ENCODE measurements at regions not wholly inside any gene's neighbourhood (a gene's known extent, or its start where the extent isn't known, plus 50 kb on each side); places are given as distances from the start of the nearest gene placed in this dataset.
"Not testable (repeated sequence)": the region's sequence is repeated elsewhere in the genome, so short reads cannot be mapped to it uniquely, and the experiment has no call there.

DNA sequence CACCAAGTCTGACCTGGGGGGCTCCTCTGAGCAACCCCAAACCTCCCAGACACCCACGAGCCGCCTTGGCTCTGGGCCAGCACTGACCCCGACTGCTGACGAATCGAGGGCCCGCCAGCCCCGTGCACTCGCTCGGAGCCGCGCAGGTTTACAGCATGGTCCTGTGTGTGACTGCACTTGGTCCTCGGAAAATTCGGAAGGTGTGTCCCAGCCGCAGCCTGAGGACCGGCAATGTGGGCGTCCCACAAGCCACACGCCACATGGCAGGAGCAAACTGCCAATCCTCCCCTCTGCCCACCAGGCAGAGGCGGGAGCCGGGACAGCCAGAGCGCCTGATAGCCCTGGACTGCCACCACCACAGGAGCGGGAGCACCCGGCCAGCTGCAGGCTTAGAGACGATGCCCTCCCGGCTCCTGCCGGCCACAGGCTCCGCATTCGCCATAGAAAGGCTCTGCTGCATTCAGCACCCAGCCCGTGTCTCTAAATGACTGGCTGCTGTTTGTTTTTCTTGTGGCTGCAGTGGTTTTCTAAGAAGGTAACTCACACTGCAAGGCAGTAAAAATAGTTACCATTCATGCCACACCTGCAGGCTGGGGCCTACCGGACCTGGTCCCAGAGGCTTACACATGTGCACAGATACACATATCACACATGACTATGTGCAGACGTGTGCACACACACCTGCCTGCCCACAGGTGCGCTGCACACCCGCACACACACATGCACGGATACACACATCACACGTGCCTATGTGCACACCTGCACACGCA is 5415.3 kb upstream of the TPTE start:
- not testable (repeated sequence) for DNase-seq

DNA sequence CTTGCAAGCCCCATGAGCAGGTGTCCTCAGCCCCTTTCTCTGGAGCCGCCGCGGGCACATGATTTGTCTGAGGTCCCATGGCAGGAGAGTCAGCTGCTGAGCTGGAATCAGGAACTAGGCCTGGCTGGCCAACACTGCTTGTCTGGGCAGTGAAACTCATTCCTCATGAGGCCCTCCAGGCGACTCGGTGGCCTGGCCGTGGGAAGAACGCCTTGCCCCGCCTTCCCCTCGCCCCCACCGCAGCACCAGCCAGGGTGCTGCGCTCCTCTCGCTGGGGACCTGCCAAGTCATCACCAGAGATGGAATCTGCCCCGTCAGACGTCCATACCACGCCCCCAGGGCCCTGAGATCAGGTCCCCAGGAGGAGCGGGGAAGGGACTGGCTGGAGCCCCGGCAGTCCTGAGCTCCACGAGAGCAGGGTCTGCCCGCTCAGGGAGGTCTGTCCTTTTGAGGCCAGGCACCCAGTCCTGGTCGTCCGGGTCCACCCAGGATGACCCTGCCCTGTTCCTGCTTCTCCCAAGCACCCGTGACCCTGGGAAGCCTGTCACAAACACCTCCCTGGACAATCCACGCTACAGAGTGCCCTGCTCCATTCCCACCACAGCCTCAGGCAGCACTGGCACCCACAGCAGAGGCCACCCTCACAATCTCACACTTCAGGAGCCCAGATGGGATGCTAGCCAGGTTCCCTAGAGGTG is 5414.5 kb upstream of the TPTE start:
- DNase-seq = peak; percentile 19

DNA sequence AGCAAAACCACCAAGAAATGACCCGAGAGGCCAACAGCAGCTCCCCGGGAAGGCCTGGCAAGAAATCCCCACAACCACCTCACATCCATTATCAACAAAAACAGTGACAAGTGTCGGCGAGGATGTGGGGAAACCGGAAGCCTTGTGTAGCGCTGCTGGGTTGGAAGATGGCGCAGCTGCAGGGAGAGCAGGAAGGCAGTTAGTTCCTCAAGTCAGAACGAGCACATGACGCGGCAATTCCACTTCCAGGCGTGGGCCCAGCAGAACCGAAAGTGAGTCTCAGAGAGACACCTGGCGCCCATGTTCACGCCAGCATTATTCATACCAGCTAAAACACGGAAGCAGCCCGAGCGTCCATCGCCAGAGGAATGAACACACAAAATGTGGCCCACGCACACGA is 5413.7 kb upstream of the TPTE start:
- not testable (repeated sequence) for DNase-seq

DNA sequence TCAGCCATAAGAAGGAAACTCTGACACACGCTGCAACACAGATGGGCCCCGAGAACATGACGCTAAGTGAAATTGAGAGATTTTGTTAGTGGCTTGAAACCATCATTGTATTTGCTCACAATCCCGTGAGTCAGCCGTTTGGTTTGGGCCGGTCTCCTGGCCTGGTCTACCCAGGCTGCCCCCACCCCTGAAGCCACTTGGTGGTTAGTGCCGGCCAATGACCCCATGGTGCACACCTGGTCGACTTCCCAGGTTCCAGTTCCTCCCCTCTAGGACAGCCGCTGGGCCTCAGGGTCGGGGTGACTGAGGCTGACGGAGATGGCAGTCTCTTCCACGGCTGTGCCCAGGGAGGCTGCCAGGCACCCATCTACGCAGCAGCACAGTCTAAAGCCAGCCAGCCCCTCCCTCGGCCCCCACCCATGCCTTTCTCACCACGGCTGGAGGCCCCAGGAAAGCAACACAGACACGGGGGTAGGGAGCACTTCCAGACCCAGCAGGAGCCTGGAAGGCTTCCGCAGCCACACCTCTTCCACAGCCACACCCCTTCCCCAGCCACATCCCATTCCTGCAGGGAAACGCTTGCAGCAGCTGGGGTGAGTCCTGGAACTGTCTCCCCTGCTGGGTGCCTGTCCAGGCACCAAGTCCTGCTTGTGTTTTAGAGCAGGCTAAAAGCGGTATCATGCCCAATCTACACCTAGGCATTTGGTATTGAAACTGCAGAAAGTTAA is 5413.2 kb upstream of the TPTE start:
- not testable (repeated sequence) for DNase-seq

DNA sequence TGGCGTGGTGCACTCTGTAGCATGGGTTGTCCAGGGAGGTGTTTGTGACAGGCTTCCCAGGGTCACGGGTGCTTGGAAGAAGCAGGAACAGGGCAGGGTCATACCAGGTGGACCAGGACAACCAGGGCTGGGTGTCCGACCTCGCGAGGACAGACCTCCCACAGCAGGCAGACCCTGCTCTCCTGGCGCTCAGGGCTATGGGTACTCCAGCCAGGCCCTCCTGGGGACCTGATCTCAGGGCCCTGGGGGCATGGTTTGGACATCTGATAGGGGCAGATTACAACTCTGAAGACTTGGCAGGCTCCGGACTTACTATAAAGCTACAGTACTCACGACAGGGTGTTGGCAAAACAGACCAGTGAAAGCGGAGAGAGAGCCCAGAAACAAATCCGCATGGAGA is 5410.2 kb upstream of the TPTE start:
- DNase-seq = not testable (repeated sequence)

DNA sequence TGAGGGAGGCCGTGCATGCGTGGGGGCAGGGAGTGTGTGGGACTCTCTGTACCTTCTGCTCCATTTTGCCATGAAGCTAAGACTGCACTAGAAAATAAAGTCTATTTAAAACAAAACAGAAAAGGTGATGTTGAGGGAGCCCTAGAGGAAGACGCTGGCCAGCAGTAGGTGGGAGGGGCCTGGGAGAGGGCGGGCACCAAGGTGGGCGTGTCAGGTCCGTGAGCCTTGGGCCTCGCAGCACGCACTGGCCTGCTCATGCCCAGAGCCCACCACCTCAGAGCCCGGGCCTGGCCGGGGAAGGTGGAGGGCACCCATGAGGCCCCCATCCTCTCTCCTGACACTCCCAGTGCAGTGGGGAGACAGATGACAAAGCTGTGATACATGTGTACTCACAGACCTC is 5408.3 kb upstream of the TPTE start:
- DNase-seq = not testable (repeated sequence)

DNA sequence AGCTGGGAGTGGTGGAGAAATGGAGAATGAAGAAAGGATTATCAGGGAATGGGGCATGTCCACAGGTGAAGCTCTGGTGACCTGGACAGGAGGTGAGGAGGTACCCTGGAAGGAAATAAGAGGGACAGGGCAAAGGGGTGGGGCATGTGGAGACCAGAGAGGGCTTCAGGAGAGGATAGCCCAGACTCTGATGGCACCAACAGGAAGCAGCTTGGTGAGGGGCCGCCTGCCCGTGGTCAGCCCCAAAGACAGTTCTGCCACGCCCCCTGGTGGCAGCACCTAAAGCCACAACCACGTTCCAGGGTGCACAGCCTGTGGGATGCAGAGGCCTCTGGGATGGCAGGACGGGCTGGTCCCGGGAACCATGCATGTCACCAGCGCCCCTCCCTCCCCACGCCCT is 5406.9 kb upstream of the TPTE start:
- not testable (repeated sequence) for DNase-seq

DNA sequence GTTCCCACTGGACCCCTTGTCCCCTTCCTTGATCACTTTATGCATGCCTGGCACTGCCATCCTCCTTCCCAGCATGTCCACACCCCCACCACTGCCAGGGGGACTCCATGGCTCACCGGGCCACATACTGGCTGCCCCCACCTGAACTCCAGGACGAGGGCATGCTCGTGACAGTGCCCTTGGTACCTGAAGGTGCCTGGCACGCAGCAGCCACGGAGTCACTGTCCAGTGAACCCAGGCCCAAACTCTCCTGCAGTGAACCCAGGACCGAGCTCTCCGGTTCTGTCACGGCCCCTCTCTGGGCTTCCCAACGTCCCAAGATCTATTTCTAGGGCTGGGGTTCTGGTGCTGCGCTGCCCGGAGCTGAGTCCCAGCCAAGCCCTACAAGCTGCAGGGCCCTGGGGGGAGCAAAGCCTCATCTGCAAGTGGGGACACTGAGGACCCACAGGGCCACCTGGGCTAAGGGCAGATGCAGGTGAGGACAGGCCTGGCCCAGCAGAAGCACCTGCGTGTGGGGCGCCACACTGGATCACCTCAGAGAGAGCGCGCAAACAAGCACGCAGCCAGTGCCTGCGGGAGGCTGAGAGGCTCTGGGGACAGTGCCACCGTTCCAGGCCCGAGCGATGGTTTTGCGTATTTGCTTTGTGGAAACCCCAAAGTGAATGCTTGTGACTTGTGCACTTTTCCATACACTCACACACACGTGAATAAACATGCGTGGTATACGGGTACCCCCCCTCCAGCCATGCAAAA is 5406.3 kb upstream of the TPTE start:
- not testable (repeated sequence) for DNase-seq

DNA sequence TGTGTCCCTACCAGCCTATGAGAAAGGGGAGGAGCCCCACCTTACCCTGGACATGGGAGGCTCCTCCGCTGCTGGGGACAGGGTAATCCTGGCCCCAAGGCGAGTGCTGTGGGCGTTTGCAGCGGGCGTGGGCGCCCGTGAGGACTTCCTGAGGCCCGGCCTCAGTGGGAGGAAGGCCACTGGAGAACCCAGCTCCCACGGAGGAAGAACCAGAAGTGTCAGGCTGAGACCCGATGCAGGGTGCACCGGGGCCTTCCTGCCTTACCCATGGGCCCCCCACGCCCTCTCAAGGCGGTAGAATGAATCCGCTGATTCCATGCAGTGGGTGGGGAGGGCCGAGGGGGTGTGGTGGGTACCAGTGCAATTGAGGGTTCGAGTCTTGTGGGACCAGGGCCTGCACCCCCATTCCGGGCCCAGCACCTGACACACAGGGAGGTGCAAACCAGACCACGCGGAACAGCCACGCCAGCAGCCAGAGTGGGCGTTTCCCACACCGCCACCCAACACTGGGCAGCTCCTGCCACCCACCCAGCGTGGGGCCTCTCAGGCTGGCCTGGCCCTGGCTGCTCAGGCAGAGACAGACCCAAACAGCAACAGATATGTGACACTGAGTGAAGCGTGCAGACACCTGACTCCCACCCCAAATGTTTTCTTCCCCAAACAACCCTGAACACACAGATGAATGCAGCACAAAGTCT is 5405.6 kb upstream of the TPTE start:
- not testable (repeated sequence) for DNase-seq

DNA sequence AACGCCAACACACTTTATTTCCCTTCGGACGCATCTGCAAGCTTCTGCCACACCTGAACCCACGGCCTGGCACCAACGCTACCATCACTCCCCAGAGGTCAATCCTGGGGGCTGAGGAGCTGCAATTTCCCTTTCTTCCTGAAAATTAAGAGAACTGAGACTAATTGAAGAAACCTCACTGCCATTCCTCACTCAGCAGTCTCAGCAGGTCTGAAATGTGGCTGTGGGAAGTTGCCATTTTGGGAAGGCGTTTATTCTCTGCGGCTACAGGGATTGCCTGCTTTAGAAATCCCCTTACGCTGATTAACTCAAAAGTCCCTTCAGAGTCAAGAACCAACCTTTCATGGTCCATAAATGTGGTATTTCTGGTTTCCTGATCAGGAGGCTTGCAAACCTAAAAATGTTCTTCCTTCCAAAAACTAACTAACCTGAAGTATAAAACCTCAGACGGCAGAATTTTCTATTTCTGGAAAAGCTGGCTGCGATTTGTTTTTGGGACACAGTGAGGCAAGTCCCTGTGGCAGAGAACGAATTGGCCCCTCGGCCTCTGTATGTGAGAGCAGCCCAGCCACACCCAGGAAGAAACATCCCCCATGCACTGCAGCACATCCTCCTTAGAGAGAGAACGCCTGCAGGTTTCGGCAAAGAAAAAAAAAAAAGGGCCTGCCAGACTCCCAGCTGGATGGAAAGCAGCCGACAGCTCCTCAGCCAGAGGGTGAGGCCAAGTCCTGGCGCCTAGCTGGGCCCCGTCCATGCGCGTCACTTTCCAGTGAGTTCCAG is 5404.8 kb upstream of the TPTE start:
- not testable (repeated sequence) for DNase-seq

DNA sequence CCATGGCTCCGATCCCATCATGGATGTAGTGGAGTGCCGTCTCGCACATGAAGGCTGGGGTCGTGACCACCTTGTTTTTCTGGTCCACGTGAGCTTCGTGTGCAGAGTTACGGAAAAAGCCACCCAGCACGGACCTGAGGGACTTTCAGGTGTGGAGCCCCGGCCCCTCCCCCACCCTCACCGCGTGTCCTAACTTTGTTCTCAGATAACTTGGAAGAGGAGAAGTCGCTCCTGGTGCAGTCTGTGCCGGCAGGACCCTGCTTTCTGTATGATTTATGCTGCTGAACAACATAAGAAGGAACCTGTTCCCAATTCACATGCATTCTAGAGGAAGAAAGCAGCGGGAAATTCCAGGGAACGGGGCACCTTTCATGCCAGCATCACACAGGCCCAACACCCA is 5404.2 kb upstream of the TPTE start:
- not testable (repeated sequence) for DNase-seq

DNA sequence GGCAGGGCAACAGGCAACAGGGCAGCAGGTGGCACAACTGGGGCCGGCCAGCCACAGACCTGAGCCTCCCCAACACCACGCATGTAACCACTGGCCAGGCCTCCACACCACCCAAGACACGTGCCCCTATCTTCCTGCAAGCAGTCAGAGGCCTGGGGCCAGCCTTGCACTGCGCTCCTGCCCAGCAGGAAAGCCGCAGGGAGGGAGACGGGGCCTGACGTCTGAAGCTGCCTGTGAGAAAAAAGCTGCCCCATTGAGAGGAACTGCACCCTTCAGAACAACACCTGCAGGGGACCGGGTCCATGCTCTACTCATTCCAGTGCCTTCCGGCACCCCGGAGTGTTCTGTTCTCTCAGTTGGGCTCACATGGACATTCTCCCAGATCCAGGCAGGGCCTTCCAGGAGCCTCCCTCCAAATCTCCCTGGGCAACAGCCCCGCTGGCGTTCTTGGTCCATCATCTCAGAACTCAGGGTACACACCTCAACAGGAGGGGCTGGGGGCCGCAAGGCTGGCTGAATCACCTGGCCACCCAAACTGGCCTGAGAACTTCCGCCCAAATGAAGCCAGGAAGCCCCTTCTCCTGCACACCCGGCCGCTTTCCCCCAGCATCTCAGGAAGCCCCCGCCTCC is 5403.6 kb upstream of the TPTE start:
- not testable (repeated sequence) for DNase-seq

DNA sequence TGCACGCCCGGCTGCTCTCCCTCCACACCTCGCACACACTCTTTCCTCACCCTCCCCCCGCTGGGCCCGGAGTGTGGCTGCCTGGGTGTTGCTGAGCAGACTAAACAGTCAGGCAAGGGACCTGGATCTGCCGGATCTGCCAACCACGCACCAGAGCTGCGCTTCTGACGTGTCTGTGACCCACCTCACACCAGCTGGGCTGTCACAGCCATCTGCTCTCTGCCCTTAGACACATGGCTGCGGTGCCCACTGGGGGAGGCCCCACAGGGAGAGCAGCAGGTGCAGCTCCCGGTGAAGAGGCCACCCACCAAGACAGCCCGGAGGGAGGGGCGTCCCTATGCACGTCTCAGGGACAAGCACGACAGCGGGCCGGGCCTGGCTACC is 5403.1 kb upstream of the TPTE start:
- not testable (repeated sequence) for DNase-seq

DNA sequence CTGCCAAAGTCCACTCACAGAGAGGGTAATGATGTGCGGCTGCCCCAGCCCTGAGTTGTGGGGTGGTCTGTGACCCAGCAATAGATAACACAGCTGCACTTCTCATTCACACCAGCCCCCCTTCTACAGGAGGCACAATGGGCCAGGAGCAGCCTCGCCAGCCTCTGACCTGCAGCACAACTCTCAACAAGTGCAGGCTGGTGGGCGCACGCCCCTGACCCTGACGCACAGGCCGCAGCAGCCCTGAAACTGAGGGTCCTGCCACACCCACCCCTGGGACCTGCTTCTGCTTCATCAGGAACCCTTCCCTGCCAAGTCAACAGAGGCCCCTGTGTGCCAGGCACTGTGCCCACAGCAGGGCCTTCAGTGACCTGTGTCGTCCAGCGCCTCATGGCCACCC is 5402.2 kb upstream of the TPTE start:
- DNase-seq = not testable (repeated sequence)

DNA sequence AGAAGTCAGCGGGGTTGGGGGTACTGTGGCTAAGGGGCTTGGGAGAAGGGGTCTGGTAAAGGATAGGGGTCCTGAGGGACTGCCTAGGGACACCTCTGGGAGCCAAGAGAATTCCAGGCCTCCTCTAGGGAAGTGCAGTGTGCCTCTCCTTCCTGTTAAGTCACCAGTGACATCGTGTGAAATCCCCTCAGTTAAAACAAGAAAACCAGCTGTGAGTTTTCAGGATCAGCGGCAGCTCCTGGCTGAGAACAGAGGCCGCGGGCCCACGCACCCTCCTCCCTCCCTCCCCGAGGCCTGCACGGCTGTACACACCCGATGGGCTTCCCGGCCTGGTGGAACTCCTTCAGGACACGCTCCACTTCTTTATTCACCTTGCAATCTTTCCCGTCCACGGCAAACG is 5400.0 kb upstream of the TPTE start:
- DNase-seq = not testable (repeated sequence)

DNA sequence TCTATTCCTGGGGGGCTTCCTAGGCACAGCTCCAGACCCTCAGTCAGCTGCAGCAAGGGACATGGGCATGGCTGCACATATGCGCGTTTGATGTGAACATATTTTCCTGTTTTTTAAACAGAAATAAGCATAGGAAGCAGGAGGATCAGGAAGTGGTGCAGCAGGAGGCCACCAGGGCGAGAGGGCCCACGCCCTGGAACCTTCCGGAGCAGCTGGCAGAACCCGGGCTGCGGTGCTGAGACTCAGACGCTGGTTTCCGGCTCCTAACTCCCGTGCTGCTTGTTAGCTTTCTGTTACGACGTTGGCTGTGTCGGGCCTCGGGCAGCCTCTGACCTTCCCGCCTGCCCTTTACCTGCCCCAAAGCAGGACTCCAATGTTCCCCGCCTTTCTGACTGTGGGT is 5399.5 kb upstream of the TPTE start:
- DNase-seq = not testable (repeated sequence)

DNA sequence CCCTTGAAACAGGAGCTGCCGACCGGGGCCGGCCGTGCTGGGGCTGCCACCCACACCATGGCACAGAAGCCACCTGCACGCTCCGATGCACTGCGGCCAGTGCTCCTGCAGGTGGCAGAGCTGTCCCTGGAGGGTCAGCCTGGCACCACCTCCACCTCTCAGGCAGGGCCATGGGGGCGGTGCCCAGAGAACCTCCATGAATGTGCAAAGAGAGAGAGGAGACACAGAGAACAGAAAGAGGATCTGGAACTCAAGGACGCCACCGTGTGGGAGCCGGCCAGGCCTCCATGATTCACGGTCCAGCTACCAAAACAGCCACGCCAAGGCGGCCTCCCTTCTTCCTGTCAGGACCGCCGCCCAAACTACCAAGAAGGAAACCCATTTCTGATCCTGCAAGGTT is 5397.7 kb upstream of the TPTE start:
- peak; percentile 79 for DNase-seq

DNA sequence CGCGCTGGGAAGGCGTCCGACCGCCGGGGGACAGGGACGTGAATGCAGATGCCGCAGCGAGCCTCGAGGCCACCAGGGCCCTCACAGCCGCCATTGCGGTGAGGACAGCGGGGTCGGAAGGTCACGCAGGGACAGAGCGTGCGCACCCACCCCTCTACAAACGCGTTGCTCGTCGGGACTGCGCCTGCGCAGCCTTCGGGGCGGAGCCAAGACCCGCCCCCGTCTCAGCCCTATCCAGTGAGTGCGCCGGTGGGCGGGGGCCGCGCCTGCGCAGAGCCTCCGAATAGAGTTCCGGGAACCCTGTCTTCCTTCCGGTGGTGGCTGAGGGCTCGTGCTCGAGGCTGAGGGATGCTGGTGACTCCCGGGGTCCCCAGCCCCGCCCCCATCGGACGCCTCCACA is 5393.1 kb upstream of the TPTE start:
- DNase-seq = peak; percentile 97

DNA sequence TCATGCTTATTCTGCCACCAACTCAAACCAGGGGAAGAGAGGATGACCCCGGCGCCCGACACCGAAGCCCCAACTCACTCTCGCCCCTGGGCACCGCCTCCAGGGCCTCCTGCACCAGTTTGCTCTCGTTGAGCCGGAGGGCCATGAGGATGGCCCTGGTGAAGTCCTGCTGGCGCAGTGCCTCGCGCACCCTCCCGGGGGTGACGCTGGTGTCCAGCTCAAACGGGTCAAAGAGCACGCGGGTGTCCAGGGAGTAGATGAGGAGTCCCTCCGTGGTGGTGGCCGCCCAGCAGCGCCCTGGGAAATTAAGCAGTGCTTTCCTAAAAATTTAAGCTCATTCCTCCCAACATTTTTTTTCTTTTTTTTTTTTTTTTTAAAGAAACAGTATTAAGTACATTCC is 5387.6 kb upstream of the TPTE start:
- DNase-seq = not testable (repeated sequence)

DNA sequence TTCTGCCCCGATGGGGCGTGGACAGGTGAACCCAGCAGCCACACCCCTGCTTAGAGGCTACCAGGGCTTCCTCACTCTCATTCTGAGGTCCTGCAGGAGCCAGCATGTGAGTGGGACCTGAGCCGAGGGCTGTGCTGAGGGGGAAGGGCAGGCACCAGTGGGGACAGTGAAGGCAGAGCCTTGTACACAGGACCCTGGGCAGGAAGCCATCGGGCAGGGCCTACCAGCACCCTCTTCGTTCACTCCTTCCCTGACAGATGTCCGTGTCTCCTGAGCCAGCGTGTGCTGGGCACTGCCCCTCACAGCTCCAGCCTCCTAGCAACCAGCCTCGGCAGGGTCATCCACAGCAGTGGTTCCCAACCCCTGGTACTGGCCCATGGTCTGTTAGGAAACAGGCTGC is 5385.0 kb upstream of the TPTE start:
- not testable (repeated sequence) for DNase-seq

DNA sequence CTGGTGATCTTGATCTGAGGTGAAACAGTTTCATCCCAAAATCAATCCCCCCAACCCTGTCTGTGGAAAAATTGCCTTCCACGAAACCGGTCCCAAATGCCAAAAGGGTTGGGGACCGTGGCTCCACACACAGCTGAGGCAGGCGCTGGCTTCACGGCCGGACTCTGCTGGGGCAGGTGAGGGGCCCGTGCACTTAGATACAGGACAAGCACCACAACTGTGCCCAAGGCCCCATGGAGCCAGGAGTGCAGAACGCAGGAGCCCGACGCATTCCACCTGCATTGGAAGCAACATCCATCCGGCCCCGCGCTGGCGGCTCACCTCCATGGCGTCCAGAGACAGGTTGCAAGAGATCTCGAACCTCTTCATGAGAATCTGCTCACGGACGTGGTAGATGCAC is 5384.4 kb upstream of the TPTE start:
- DNase-seq = not testable (repeated sequence)
